ENCODE measurements at regions not wholly inside any gene's neighbourhood (a gene's known extent, or its start where the extent isn't known, plus 50 kb on each side); places are given as distances from the start of the nearest gene placed in this dataset.

- TF ChIP-seq POLR2A (IDR thresholded peaks at IDR 0.05; ENCODE audit: low read length), result no peak
- no peak for TF ChIP-seq GATA1 (IDR thresholded peaks at IDR 0.05; ENCODE audit: low read depth, low read length)
- no peak for DNase-seq
Observed at GRCh38 chr9:130772185-130772584, 62.9 kb upstream of the ABL1 start.

DNA sequence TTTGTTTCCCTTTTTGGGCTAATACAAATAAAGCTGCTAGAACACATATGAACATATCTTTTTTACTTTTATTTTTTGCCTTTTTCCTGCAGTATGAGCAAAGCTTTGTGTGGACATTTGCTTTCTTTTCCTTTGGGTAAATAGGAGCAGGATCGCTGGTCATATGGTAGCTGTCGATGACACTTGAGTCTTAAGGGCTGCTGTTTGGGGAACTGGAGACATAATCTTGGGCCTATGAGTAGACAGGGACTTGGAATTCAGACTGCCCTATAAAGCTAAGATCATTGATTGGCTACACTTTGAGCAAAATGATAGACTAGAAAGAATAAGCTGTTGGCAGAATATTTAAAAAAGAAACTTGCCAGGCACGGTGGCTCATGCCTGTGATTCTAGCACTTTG is 60.9 kb upstream of the ABL1 start:
- no peak for DNase-seq
- TF ChIP-seq GATA1 (IDR thresholded peaks at IDR 0.05; ENCODE audit: low read depth, low read length), result no peak
- TF ChIP-seq POLR2A (IDR thresholded peaks at IDR 0.05; ENCODE audit: low read length), result no peak

GRCh38 chr9:130775336-130775991 is 59.6 kb upstream of the ABL1 start:
- TF ChIP-seq POLR2A (IDR thresholded peaks at IDR 0.05; ENCODE audit: low read length) (no peak), GATA1 (IDR thresholded peaks at IDR 0.05; ENCODE audit: low read depth, low read length) (no peak)
- no peak for DNase-seq

DNA sequence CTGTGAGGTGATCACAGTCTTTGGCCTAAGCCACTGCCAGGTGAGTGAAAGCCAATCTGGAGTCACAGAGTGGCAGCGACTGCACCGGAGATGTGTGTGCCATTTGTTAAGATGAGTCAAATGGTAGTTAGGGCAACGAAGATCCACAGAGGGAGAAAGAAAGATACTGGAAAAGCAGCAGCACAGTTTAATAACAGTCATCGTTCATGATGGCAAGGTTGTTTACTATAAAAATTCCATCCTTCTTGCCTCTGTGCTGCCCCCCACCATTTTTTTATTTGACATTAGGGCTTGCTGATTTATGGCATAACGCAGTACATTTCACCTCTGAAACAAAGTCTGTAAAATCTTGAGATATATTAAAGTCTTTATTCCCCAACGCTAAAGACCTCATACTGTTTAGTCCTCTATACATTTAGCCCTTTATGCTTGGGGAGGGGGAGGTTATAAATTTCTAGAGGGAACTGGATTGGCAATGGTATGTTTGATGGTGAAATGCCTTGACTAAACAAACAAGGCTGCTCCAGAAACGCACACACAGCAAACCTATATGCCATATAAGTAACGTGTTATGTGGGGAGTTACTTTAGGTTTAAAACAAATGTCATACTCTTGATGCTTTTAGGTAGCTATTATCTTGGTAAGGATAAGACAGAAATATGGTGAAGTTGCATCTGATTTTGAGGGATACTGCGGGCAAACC is 55.8 kb upstream of the ABL1 start:
- TF ChIP-seq GATA1 (IDR thresholded peaks at IDR 0.05; ENCODE audit: low read depth, low read length), result no peak
- no peak for TF ChIP-seq POLR2A (IDR thresholded peaks at IDR 0.05; ENCODE audit: low read length)

DNA sequence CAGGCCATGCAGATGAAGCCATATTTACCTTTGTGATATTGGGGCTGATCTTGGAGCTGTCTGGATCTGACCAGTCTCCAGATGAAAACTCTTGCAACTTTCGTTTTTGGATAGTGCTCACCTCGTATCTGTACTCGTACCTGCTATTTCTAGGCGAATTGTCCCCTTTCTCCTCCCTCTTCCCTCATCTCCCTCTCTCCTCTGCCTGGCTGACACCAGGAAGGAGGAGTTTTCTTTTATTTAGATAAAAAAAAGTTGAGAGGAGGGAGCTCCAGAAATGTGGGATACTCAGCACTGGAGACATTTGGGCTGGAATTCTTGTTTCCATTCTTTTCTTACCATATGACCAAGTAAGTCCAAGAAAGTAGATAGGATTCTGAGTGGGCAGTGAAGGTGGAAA is 54.6 kb upstream of the ABL1 start:
- TF ChIP-seq POLR2A (IDR thresholded peaks at IDR 0.05; ENCODE audit: low read length), result no peak
- TF ChIP-seq GATA1 (IDR thresholded peaks at IDR 0.05; ENCODE audit: low read depth, low read length), result no peak

More for the DNA sequence above, 55.8 kb upstream of the ABL1 start:
- no peak for DNase-seq

DNA sequence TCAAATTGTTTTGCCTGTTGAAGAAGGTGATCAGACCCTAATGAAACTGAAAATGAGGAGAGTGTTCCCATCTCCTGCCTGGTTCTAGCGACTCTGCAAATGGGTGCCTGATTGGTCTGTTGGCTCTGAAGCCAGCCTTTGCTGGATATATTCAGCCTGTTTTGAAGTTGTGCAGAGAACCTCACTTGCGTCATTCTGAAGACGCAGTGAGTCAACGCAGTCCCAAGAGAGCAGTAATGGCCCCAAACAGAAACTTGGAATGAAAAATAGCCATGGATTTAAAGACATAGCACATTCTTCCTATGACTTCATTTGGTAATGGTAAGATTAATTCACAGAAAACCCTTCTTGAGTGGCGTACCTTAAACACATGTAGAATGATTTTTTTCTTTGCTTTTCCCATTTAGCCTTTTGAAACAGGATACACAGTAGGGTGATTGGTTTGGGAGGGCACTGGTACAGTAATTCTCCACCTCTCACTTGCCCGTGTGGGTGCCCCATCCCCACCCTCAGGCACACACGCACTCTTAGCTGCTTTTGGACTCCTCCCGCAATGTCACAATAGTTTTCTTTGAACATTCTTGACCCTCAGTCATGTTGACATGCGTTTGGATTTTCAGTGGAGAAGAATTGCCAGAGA is 54.1 kb upstream of the ABL1 start:
- TF ChIP-seq POLR2A (IDR thresholded peaks at IDR 0.05; ENCODE audit: low read length) (no peak), GATA1 (IDR thresholded peaks at IDR 0.05; ENCODE audit: low read depth, low read length) (no peak)
- DNase-seq, result no peak

More for the DNA sequence above, 54.6 kb upstream of the ABL1 start:
- DNase-seq, result no peak

DNA sequence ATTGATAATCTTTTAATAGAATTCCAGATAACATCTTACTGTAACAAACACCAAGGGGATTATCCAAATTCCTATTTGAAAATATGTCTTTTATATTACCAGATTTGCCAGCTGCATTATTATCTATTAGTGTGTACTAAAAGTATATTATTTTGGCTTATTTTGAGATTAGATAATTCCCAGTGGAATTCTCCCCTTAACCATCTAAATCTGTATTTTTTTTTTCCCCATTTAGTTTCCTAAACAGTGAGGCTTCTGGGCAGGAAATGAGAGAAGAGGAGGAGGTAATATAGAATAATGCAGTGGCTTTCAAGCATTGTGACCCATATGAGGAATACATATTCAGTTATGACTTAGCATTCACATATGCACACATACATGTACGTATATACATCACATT is 53.5 kb upstream of the ABL1 start:
- no peak for DNase-seq
- TF ChIP-seq POLR2A (IDR thresholded peaks at IDR 0.05; ENCODE audit: low read length), result no peak

GRCh38 chr9:130782886-130783530 is 52.0 kb upstream of the ABL1 start:
- TF ChIP-seq GATA1 (IDR thresholded peaks at IDR 0.05; ENCODE audit: low read depth, low read length) (no peak), POLR2A (IDR thresholded peaks at IDR 0.05; ENCODE audit: low read length) (no peak)
- DNase-seq, result no peak

DNA sequence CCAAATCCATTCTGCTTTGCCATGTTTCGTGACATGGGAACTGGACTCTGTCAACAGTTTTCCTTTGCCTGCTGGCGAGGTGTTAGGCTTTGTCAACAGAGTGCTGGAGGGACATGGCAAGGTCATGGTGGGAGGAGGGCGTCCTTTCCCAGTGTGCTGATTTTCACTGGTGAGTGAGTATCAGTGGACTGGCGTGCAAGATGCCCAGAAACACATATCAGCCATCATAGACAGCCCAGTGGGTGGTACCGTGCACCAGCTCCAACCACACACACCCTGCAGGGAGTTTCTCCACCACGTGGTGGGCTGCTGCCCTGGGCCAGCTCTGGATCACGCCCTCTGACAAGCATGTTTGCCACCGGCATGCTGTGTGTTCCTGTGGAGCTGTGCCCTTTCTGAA is 50.0 kb upstream of the ABL1 start:
- no peak for TF ChIP-seq POLR2A (IDR thresholded peaks at IDR 0.05; ENCODE audit: low read length)
- TF ChIP-seq GATA1 (IDR thresholded peaks at IDR 0.05; ENCODE audit: low read depth, low read length), result no peak
- DNase-seq, result peak in 1 of 2 experiments; percentile 20
